Neural progenitor cell (in vitro differentiated cells): ENCODE measurements at regions not wholly inside any gene's neighbourhood (a gene's known extent, or its start where the extent isn't known, plus 50 kb on each side); places are given as distances from the start of the nearest gene placed in this dataset.

Experiments
- EZH2 ChIP-seq: fragments of 200-600 bp; sonication (generic); IDR thresholded peaks from 2 replicates; pipeline ENCODE4 v1.6.1; 2017; ENCODE audit warnings: antibody characterized with exemption, mild to moderate bottlenecking, moderate library complexity
- EZH2phosphoT487 ChIP-seq: fragments of 200-600 bp; sonication (generic); IDR thresholded peaks from 2 replicates; pipeline ENCODE4 v1.6.1; 2017; ENCODE audit warnings: antibody characterized with exemption
- TF ChIP-seq, protein P1 (sequence below): fragments of 200-600 bp; sonication (generic); IDR thresholded peaks from 2 replicates; pipeline ENCODE4 v1.5.1; 2017; ENCODE audit warnings: antibody characterized with exemption, mild to moderate bottlenecking

DNA sequence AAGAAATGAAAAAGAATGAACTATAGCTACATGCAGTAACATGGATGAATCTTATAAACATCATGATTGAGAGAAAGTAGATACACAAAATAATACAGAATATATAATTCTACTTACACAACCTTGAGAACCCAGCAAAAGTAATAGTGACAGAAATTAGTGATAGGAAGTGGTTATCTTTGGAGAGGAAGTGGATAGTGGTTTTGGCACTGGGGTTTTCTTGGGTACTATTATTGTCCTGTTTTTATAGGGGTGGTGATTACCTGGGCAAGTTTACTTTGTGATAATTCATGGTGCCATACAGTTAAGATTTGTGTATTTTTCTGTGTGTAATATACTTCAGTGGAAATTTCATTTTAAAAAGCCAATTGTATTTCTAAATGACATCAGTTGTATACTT is 352.7 kb downstream of the AEBP2 start:
- TF ChIP-seq, protein P1, sequence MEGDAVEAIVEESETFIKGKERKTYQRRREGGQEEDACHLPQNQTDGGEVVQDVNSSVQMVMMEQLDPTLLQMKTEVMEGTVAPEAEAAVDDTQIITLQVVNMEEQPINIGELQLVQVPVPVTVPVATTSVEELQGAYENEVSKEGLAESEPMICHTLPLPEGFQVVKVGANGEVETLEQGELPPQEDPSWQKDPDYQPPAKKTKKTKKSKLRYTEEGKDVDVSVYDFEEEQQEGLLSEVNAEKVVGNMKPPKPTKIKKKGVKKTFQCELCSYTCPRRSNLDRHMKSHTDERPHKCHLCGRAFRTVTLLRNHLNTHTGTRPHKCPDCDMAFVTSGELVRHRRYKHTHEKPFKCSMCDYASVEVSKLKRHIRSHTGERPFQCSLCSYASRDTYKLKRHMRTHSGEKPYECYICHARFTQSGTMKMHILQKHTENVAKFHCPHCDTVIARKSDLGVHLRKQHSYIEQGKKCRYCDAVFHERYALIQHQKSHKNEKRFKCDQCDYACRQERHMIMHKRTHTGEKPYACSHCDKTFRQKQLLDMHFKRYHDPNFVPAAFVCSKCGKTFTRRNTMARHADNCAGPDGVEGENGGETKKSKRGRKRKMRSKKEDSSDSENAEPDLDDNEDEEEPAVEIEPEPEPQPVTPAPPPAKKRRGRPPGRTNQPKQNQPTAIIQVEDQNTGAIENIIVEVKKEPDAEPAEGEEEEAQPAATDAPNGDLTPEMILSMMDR, result no peak
- TF ChIP-seq EZH2, result no peak
- no peak for TF ChIP-seq EZH2phosphoT487
